Neural progenitor cell (in vitro differentiated cells): ENCODE measurements at regions not wholly inside any gene's neighbourhood (a gene's known extent, or its start where the extent isn't known, plus 50 kb on each side); places are given as distances from the start of the nearest gene placed in this dataset.
"Not testable (repeated sequence)": the region's sequence is repeated elsewhere in the genome, so short reads cannot be mapped to it uniquely, and the experiment has no call there.

ENCODE experiments used
- DNase-seq: peaks from one replicate; pipeline ENCODE4 v3.0.0-alpha.2; 2016; ENCODE audit warnings: low spot score
- H2AFZ ChIP-seq: fragments of 200-600 bp; sonication (generic); replicated peaks from 2 replicates; pipeline ENCODE4 v1.6.1; 2016; ENCODE audit warnings: antibody characterized with exemption
- H3F3A ChIP-seq: fragments of 200-600 bp; sonication (generic); 2 replicates; pipeline ENCODE4 v1.6.1; 2016; ENCODE audit warnings: antibody characterized with exemption, low read depth
- H3K27ac ChIP-seq: fragments of 200-600 bp; sonication (generic); 2 replicates; pipeline ENCODE4 v1.5.1; 2016; ENCODE audit warnings: mild to moderate bottlenecking
- H3K27me3 ChIP-seq: fragments of 200-600 bp; sonication (generic); 2 replicates; pipeline ENCODE4 v1.6.1; 2016; ENCODE audit warnings: mild to moderate bottlenecking, moderate library complexity
- H3K36me3 ChIP-seq: fragments of 200-600 bp; sonication (generic); 2 replicates; pipeline ENCODE4 v1.5.1; 2016
- H3K4me1 ChIP-seq: fragments of 200-600 bp; sonication (generic); 2 replicates; pipeline ENCODE4 v1.6.1; 2016; ENCODE audit warnings: mixed run types
- H3K4me2 ChIP-seq: fragments of 200-600 bp; sonication (generic); 2 replicates; pipeline ENCODE4 v1.6.1; 2016
- H3K4me3 ChIP-seq: fragments of 200-600 bp; sonication (generic); 2 replicates; pipeline ENCODE4 v1.5.1; 2016
- H3K79me2 ChIP-seq: fragments of 200-600 bp; sonication (generic); 2 replicates; pipeline ENCODE4 v1.6.1; 2016; ENCODE audit warnings: low read depth
- H3K9ac ChIP-seq: fragments of 200-600 bp; sonication (generic); 2 replicates; pipeline ENCODE4 v1.6.1; 2016
- H3K9me3 ChIP-seq: fragments of 200-600 bp; sonication (generic); 2 replicates; pipeline ENCODE4 v1.5.1; 2016; ENCODE audit warnings: low read depth
- H4K20me1 ChIP-seq: fragments of 200-600 bp; sonication (generic); 2 replicates; pipeline ENCODE4 v1.6.1; 2016; ENCODE audit warnings: low read depth
- H3K27ac Mint-ChIP-seq: 3 replicates; pipeline ENCODE4 v1.8.0; 2021; ENCODE audit warnings: mixed read lengths
- H3K27me3 Mint-ChIP-seq: 2 replicates; pipeline ENCODE4 v1.8.0; 2022; ENCODE audit warnings: low read depth, mild to moderate bottlenecking, inconsistent platforms, moderate library complexity, mixed read lengths; ENCODE audit not compliant: insufficient read depth
- H3K36me3 Mint-ChIP-seq: 3 replicates; pipeline ENCODE4 v1.8.0; 2021; ENCODE audit warnings: mixed read lengths
- H3K4me1 Mint-ChIP-seq: 3 replicates; pipeline ENCODE4 v1.8.0; 2021; ENCODE audit warnings: mixed read lengths
- H3K4me3 Mint-ChIP-seq: 3 replicates; pipeline ENCODE4 v1.8.0; 2021; ENCODE audit warnings: mild to moderate bottlenecking, moderate library complexity, mixed read lengths
- H3K9me3 Mint-ChIP-seq: 3 replicates; pipeline ENCODE4 v1.8.0; 2020; ENCODE audit warnings: mixed read lengths
- CTCF ChIP-seq: fragments of 200-600 bp; sonication (generic); IDR thresholded peaks from 2 replicates; pipeline ENCODE4 v1.5.1; 2017; ENCODE audit warnings: antibody characterized with exemption, mild to moderate bottlenecking
- EZH2 ChIP-seq: fragments of 200-600 bp; sonication (generic); IDR thresholded peaks from 2 replicates; pipeline ENCODE4 v1.6.1; 2017; ENCODE audit warnings: antibody characterized with exemption, mild to moderate bottlenecking, moderate library complexity
- EZH2phosphoT487 ChIP-seq: fragments of 200-600 bp; sonication (generic); IDR thresholded peaks from 2 replicates; pipeline ENCODE4 v1.6.1; 2017; ENCODE audit warnings: antibody characterized with exemption

GRCh38 chr5:157965040-157965678, 106.2 kb upstream of the CLINT1 start:
- Mint-ChIP-seq H3K36me3 (no peaks in the 10 kb centered on the region), H3K9me3 (no peaks in the 10 kb centered on the region), H3K4me1 (peaks cover 22% of the 10 kb centered on the region), H3K27me3 (no peaks in the 10 kb centered on the region), H3K4me3 (no peak overlapping the region), H3K27ac (no peak overlapping the region)
- Histone ChIP-seq H3K4me1 (peaks cover 2% of the 10 kb centered on the region), H3K36me3 (no peaks in the 10 kb centered on the region), H3K27me3 (no peaks in the 10 kb centered on the region), H2AFZ (peak overlapping the region; percentile 94), H3K9me3 (no peaks in the 10 kb centered on the region), H3K79me2 (no peaks in the 10 kb centered on the region), H3K4me3 (no peak overlapping the region), H3F3A (peaks cover 3% of the 10 kb centered on the region), H3K9ac (no peak overlapping the region), H4K20me1 (no peaks in the 10 kb centered on the region), H3K4me2 (no peak overlapping the region), H3K27ac (no peak overlapping the region)
- TF ChIP-seq EZH2phosphoT487 = no peak
- no peak for TF ChIP-seq CTCF
- no peak for TF ChIP-seq EZH2
- DNase-seq = no peak

- no peak for TF ChIP-seq CTCF
- no peak for TF ChIP-seq EZH2
- Histone ChIP-seq H3K27ac (no peak overlapping the region), H3K9ac (no peak overlapping the region), H3F3A (peaks cover 3% of the 10 kb centered on the region), H3K36me3 (no peaks in the 10 kb centered on the region), H3K4me1 (peaks cover 2% of the 10 kb centered on the region), H3K79me2 (no peaks in the 10 kb centered on the region), H2AFZ (no peak overlapping the region), H3K27me3 (no peaks in the 10 kb centered on the region), H3K4me2 (no peak overlapping the region), H4K20me1 (no peaks in the 10 kb centered on the region), H3K4me3 (no peak overlapping the region), H3K9me3 (no peaks in the 10 kb centered on the region)
- Mint-ChIP-seq H3K4me3 (no peak overlapping the region), H3K4me1 (peaks cover 20% of the 10 kb centered on the region), H3K27ac (no peak overlapping the region), H3K36me3 (no peaks in the 10 kb centered on the region), H3K9me3 (no peaks in the 10 kb centered on the region), H3K27me3 (no peaks in the 10 kb centered on the region)
- no peak for DNase-seq
Measured at GRCh38 chr5:157963761-157964160, 104.8 kb upstream of the CLINT1 start.

DNA sequence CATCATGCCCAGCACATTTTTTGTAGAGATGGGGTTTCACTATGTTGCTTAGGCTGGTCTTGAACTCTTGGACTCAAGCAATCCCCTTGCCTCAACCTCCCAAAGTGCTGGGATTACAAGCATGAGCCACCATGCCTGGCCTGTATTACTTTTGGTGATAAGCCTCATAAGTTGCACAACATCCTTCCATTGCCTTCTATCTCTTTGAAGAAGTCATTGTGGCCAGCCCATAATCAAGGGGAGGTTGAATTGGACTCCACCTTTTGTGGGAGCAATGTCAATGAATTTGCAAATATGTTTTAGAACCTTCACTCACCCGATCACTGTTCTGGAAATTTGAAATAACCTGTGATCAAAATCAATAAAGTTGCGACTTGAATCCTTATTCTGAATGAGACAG, 104.3 kb upstream of the CLINT1 start:
- Histone ChIP-seq H3F3A (peaks cover 3% of the 10 kb centered on the region), H3K27ac (no peak overlapping the region), H3K27me3 (no peaks in the 10 kb centered on the region), H2AFZ (no peak overlapping the region), H3K36me3 (no peaks in the 10 kb centered on the region), H3K9ac (no peak overlapping the region), H4K20me1 (no peaks in the 10 kb centered on the region), H3K9me3 (no peaks in the 10 kb centered on the region), H3K4me1 (peaks cover 2% of the 10 kb centered on the region), H3K4me3 (no peak overlapping the region), H3K79me2 (no peaks in the 10 kb centered on the region), H3K4me2 (no peak overlapping the region)
- Mint-ChIP-seq H3K36me3 (no peaks in the 10 kb centered on the region), H3K4me3 (no peak overlapping the region), H3K9me3 (peaks cover 2% of the 10 kb centered on the region), H3K27ac (no peak overlapping the region), H3K27me3 (peaks cover 3% of the 10 kb centered on the region), H3K4me1 (peaks cover 18% of the 10 kb centered on the region)
- DNase-seq = no peak
- TF ChIP-seq EZH2phosphoT487 (no peak), EZH2 (no peak), CTCF (no peak)

- H3K79me2 ChIP-seq, H3K4me3 ChIP-seq, DNase-seq, H2AFZ ChIP-seq, H3K4me3 Mint-ChIP-seq, H3K9me3 Mint-ChIP-seq, H3F3A ChIP-seq, H3K27ac ChIP-seq, H3K4me1 ChIP-seq, H3K9ac ChIP-seq, H3K27me3 ChIP-seq, H3K36me3 Mint-ChIP-seq, H4K20me1 ChIP-seq, H3K4me2 ChIP-seq, H3K9me3 ChIP-seq, H3K27me3 Mint-ChIP-seq, H3K36me3 ChIP-seq: not testable (repeated sequence)
- H3K4me1 Mint-ChIP-seq = peaks cover 18% of the 10 kb centered on the region
- peak overlapping the region; percentile 8 for H3K27ac Mint-ChIP-seq
Measured at GRCh38 chr5:157962686-157963085, 103.7 kb upstream of the CLINT1 start.
